Fibroblast of lung (primary cell): ENCODE measurements at regions not wholly inside any gene's neighbourhood (a gene's known extent, or its start where the extent isn't known, plus 50 kb on each side); places are given as distances from the start of the nearest gene placed in this dataset.

Source experiments
- DNase-seq, 2 donors: peaks; one replicate each; pipeline versions ENCODE4 v3.0.0 to v3.0.0-alpha.2; 2010; ENCODE audit warnings: low read depth in 2 of 2
- H2AFZ ChIP-seq: 2 replicates; pipeline ENCODE4 v1.5.1; 2012; ENCODE audit warnings: low read length, control low read depth, inconsistent platforms
- H3K27ac ChIP-seq: 2 replicates; pipeline ENCODE4 v1.5.1; 2011; ENCODE audit warnings: low read length, control low read depth; ENCODE audit not compliant: insufficient read depth
- H3K27me3 ChIP-seq: 2 replicates; pipeline ENCODE4 v1.5.1; 2011; ENCODE audit warnings: mild to moderate bottlenecking, low read length; ENCODE audit not compliant: control insufficient read depth, insufficient read depth
- H3K36me3 ChIP-seq: 2 replicates; pipeline ENCODE4 v1.5.1; 2011; ENCODE audit warnings: low read length; ENCODE audit not compliant: control insufficient read depth, insufficient read depth
- H3K4me1 ChIP-seq: 2 replicates; pipeline ENCODE4 v1.5.1; 2011; ENCODE audit warnings: low read length; ENCODE audit not compliant: control insufficient read depth, insufficient read depth; ENCODE audit errors: extremely low read depth
- H3K4me2 ChIP-seq: 2 replicates; pipeline ENCODE4 v1.5.1; 2011; ENCODE audit warnings: low read length, control low read depth; ENCODE audit not compliant: insufficient read depth; ENCODE audit errors: extremely low read depth
- H3K4me3 ChIP-seq, 4 experiments: fragments of 200-600 bp in 1 of 4; sonication (generic) in 1 of 4; replicated peaks in 1 of 4; 2 replicates each; pipeline ENCODE4 v1.5.1; 2011 to 2016; ENCODE audit warnings: low read length in 4 of 4, low read depth in 3 of 4, mild to moderate bottlenecking in 3 of 4, control low read depth in 2 of 4, inconsistent platforms in 1 of 4, mixed read lengths in 1 of 4; ENCODE audit not compliant: insufficient read depth in 1 of 4; ENCODE audit errors: control extremely low read depth in 1 of 4
- H3K79me2 ChIP-seq: 2 replicates; pipeline ENCODE4 v1.5.1; 2012; ENCODE audit warnings: mild to moderate bottlenecking, low read length, inconsistent platforms; ENCODE audit not compliant: control insufficient read depth, insufficient read depth
- H3K9ac ChIP-seq: 2 replicates; pipeline ENCODE4 v1.5.1; 2011; ENCODE audit warnings: mild to moderate bottlenecking, low read length, control low read depth; ENCODE audit not compliant: insufficient read depth
- H3K9me3 ChIP-seq: 2 replicates; pipeline ENCODE4 v1.5.1; 2012; ENCODE audit warnings: low read depth, low read length; ENCODE audit not compliant: control insufficient read depth, insufficient read depth
- H4K20me1 ChIP-seq: 2 replicates; pipeline ENCODE4 v1.5.1; 2011; ENCODE audit warnings: low read length; ENCODE audit not compliant: control insufficient read depth, insufficient read depth; ENCODE audit errors: extremely low read depth
- CTCF ChIP-seq, 2 donors: IDR thresholded peaks in 1 of 2; conservative IDR thresholded peaks in 1 of 2; 1 replicate in 1 of 2; 2 replicates in 1 of 2; pipeline ENCODE4 v1.5.1; 2011 to 2012; ENCODE audit warnings: low read length in 2 of 2, control low read depth in 1 of 2, inconsistent platforms in 1 of 2, low read depth in 1 of 2, mild to moderate bottlenecking in 1 of 2
- EZH2 ChIP-seq: IDR thresholded peaks from 2 replicates; pipeline ENCODE4 v1.5.1; 2012; ENCODE audit warnings: low read length, control low read depth, mild to moderate bottlenecking; ENCODE audit errors: missing control alignments

- no peaks in the 10 kb centered on the region for H3K9me3 ChIP-seq
- H2AFZ ChIP-seq: no peak overlapping the region
- no peaks in the 10 kb centered on the region for H3K36me3 ChIP-seq
- no peak overlapping the region for H3K4me3 ChIP-seq
- no peak overlapping the region for H3K4me2 ChIP-seq
- no peak for DNase-seq
- no peaks in the 10 kb centered on the region for H4K20me1 ChIP-seq
- no peaks in the 10 kb centered on the region for H3K79me2 ChIP-seq
- no peaks in the 10 kb centered on the region for H3K27me3 ChIP-seq
- H3K27ac ChIP-seq: no peak overlapping the region
- no peak overlapping the region for H3K9ac ChIP-seq
- TF ChIP-seq CTCF (conservative IDR thresholded peaks at IDR 0.05 in 1 of 2, IDR thresholded peaks at IDR 0.05 in 1 of 2; ENCODE audit: low read depth in 1 of 2, low read length in 2 of 2) (no peak), EZH2 (no peak)
- H3K4me1 ChIP-seq: no peaks in the 10 kb centered on the region
Measured at GRCh38 chrX:94041881-94042280, 367.9 kb downstream of the FAM133A start.

GRCh38 chrX:94045724-94046123, 371.7 kb downstream of the FAM133A start:
- Histone ChIP-seq H3K4me3 (no peak overlapping the region), H3K27me3 (no peaks in the 10 kb centered on the region), H3K27ac (no peak overlapping the region), H3K4me1 (no peaks in the 10 kb centered on the region), H2AFZ (no peak overlapping the region), H3K9ac (no peak overlapping the region), H3K9me3 (no peaks in the 10 kb centered on the region), H4K20me1 (no peaks in the 10 kb centered on the region), H3K79me2 (no peaks in the 10 kb centered on the region), H3K4me2 (no peak overlapping the region), H3K36me3 (no peaks in the 10 kb centered on the region)
- no peak for TF ChIP-seq EZH2
- TF ChIP-seq CTCF (conservative IDR thresholded peaks at IDR 0.05 in 1 of 2, IDR thresholded peaks at IDR 0.05 in 1 of 2; ENCODE audit: low read depth in 1 of 2, low read length in 2 of 2): no peak
- DNase-seq: no peak

GRCh38 chrX:94051926-94052325, 377.9 kb downstream of the FAM133A start:
- Histone ChIP-seq H3K36me3 (no peaks in the 10 kb centered on the region), H3K4me2 (no peak overlapping the region), H3K79me2 (no peaks in the 10 kb centered on the region), H3K9ac (no peak overlapping the region), H3K27ac (no peak overlapping the region), H2AFZ (no peak overlapping the region), H3K4me1 (no peaks in the 10 kb centered on the region), H3K27me3 (no peaks in the 10 kb centered on the region), H3K9me3 (no peaks in the 10 kb centered on the region), H4K20me1 (no peaks in the 10 kb centered on the region), H3K4me3 (no peak overlapping the region)
- TF ChIP-seq CTCF (conservative IDR thresholded peaks at IDR 0.05 in 1 of 2, IDR thresholded peaks at IDR 0.05 in 1 of 2; ENCODE audit: low read depth in 1 of 2, low read length in 2 of 2) (no peak), EZH2 (no peak)
- no peak for DNase-seq
